GM23248 (cell line): ENCODE measurements at regions not wholly inside any gene's neighbourhood (a gene's known extent, or its start where the extent isn't known, plus 50 kb on each side); places are given as distances from the start of the nearest gene placed in this dataset.

Experiments
- EZH2 ChIP-seq: fragments of 200-600 bp; sonication (generic); IDR thresholded peaks from 2 replicates; pipeline ENCODE4 v1.6.1; 2018; ENCODE audit warnings: antibody characterized with exemption, mild to moderate bottlenecking; ENCODE audit not compliant: insufficient read depth, poor library complexity, severe bottlenecking
- EZH2phosphoT487 ChIP-seq: fragments of 200-600 bp; sonication (generic); IDR thresholded peaks from 2 replicates; pipeline ENCODE4 v1.6.1; 2018; ENCODE audit warnings: antibody characterized with exemption, moderate library complexity, mild to moderate bottlenecking, low read depth; ENCODE audit not compliant: insufficient read depth

DNA sequence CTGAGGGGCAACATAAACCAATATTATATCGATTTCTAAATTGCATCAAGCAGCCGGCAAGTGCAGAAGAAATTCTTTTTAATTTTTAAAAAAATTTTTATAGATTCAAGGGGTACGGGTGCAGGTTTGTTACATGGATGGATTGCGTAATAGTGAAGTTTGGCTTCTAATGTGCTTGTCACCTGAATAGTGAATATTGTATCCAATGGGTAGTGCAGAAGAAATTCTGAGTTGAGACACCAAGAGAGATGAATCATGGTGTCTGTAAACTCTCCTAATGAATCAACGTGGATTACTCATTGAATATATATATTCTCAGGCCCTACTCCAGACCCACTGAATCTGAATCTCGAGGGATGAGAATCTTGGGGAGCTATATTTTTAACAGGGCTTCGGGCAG lies 253.7 kb upstream of the FOXD3 start:
- no peak for TF ChIP-seq EZH2phosphoT487
- no peak for TF ChIP-seq EZH2
